Esophagus squamous epithelium (tissue), 5 donors: ENCODE measurements at regions not wholly inside any gene's neighbourhood (a gene's known extent, or its start where the extent isn't known, plus 50 kb on each side); places are given as distances from the start of the nearest gene placed in this dataset.

ENCODE experiments used
- DNase-seq: peaks from one replicate; lab custom pipeline; 2025; lab: John Stamatoyannopoulos, UW
- H3K27ac ChIP-seq, 4 donors: fragments of 200-600 bp; sonication (generic); one replicate each; pipeline ENCODE4 v1.5.1; 2016 to 2019; ENCODE audit warnings: mild to moderate bottlenecking in 1 of 4
- H3K27me3 ChIP-seq, 4 donors: fragments of 200-600 bp; sonication (generic); 1 replicate in 3 of 4; 2 replicates in 1 of 4; pipeline versions ENCODE4 v1.5.1 to v1.6.0; 2017 to 2021; ENCODE audit warnings: antibody characterized with exemption in 1 of 4
- H3K36me3 ChIP-seq, 3 donors: fragments of 200-600 bp; sonication (generic); one replicate each; pipeline ENCODE4 v1.5.1; 2016 to 2019
- H3K4me1 ChIP-seq, 3 donors: fragments of 200-600 bp; sonication (generic); one replicate each; pipeline ENCODE4 v1.5.1; 2017 to 2019
- H3K4me3 ChIP-seq, 4 donors: fragments of 200-600 bp; sonication (generic); 1 replicate in 3 of 4; 2 replicates in 1 of 4; pipeline ENCODE4 v1.5.1; 2016 to 2019; ENCODE audit warnings: mild to moderate bottlenecking in 2 of 4, moderate library complexity in 1 of 4
- H3K9me3 ChIP-seq, 3 donors: fragments of 200-600 bp; sonication (generic); one replicate each; pipeline ENCODE4 v1.5.1; 2016 to 2019
- POLR2A ChIP-seq, 4 donors: fragments of 450-650 bp; IDR thresholded peaks; one replicate each; pipeline ENCODE4 v1.6.1; 2017; ENCODE audit warnings: antibody characterized with exemption in 4 of 4, mild to moderate bottlenecking in 4 of 4, moderate library complexity in 3 of 4
- WGBS, 2 donors: methylation state at CpG; one replicate each; pipeline ENCODE4 v1.1.5; 2018; 5-methylcytosine and 5-hydroxymethylcytosine counted together
- intact Hi-C: fragments of 100-400 bp; cut with DNase I; formaldehyde crosslinking; loops from one replicate; pipeline ENCODE4 v1.15.0; 2022
- TF ChIP-seq, protein P1 (sequence below), 6 experiments: fragments of 450-650 bp in 4 of 6; fragments of 200-600 bp in 2 of 6; sonication (generic) in 2 of 6; IDR thresholded peaks; one replicate each; pipeline ENCODE4 v1.5.1; 2016 to 2019; ENCODE audit warnings: antibody characterized with exemption in 6 of 6, mild to moderate bottlenecking in 4 of 6, moderate library complexity in 4 of 6
- donor health status: DM: yes; HTN: yes; CAD: no.

DNA sequence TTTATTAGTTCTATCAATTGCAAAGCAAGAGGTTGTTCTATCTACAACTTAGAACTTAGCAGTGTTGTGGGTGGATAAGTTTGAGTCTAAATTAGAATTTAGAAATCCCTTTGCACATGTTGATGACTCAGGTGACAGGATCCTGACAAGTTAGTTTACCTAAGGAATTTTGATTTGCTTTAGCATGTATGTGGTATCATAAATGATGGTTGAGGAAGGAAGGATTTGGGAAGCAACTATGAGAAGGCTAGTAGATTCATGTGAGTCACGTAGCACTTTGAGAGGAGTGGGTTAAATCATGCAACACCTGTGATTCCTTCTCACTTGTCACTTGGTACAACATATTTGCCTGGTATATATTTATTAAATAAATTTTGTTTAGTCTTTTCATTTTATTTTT, 223.7 kb upstream of the USP25 start:
- no peaks in the 10 kb centered on the region for H3K27me3 ChIP-seq
- H3K9me3 ChIP-seq = no peaks in the 10 kb centered on the region

DNA sequence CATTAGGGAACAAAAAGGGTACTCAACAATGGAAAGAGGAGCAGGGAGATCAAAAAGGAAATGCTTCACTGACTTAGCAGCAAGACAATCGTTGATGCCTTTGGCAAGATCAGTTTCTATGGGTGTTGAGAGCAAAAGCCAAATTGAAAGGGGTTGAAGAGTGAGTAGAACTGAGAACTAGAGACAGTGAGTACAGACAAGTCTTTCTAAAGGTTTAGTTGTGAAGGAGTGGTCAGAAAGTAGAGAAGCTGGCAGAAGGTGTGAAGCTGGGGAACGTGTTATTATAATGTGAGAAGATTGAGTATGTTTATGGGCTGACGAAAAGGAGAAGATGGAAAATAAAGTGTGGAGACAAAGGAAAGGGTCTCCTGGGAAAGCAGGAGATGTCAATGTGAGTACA, 221.2 kb upstream of the USP25 start:
- no peaks in the 10 kb centered on the region for H3K4me1 ChIP-seq
- no peaks in the 10 kb centered on the region for H3K9me3 ChIP-seq
- WGBS, 2 donors = 61 to 72% methylated on average over 3 of the region's 3 CpGs
- no peaks in the 10 kb centered on the region for H3K27me3 ChIP-seq
- DNase-seq = no peak
- no peaks in the 10 kb centered on the region for H3K36me3 ChIP-seq
- intact Hi-C loops = no loop called here
- no peak for TF ChIP-seq POLR2A (IDR thresholded peaks at IDR 0.05)
- TF ChIP-seq, protein P1, sequence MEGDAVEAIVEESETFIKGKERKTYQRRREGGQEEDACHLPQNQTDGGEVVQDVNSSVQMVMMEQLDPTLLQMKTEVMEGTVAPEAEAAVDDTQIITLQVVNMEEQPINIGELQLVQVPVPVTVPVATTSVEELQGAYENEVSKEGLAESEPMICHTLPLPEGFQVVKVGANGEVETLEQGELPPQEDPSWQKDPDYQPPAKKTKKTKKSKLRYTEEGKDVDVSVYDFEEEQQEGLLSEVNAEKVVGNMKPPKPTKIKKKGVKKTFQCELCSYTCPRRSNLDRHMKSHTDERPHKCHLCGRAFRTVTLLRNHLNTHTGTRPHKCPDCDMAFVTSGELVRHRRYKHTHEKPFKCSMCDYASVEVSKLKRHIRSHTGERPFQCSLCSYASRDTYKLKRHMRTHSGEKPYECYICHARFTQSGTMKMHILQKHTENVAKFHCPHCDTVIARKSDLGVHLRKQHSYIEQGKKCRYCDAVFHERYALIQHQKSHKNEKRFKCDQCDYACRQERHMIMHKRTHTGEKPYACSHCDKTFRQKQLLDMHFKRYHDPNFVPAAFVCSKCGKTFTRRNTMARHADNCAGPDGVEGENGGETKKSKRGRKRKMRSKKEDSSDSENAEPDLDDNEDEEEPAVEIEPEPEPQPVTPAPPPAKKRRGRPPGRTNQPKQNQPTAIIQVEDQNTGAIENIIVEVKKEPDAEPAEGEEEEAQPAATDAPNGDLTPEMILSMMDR (IDR thresholded peaks at IDR 0.05) = no peak
- no peak overlapping the region for H3K27ac ChIP-seq
- H3K4me3 ChIP-seq = no peak overlapping the region

More for the DNA sequence above, 223.7 kb upstream of the USP25 start:
- 59 to 70% methylated on average over 1 of the region's 1 CpG for WGBS, 2 donors
- no peak for DNase-seq
- Histone ChIP-seq H3K27ac (no peak overlapping the region), H3K4me1 (no peaks in the 10 kb centered on the region), H3K4me3 (no peak overlapping the region), H3K36me3 (no peaks in the 10 kb centered on the region)
- intact Hi-C loops = no loop called here
- TF ChIP-seq, protein P1 (IDR thresholded peaks at IDR 0.05) = no peak
- TF ChIP-seq POLR2A (IDR thresholded peaks at IDR 0.05) = no peak

DNA sequence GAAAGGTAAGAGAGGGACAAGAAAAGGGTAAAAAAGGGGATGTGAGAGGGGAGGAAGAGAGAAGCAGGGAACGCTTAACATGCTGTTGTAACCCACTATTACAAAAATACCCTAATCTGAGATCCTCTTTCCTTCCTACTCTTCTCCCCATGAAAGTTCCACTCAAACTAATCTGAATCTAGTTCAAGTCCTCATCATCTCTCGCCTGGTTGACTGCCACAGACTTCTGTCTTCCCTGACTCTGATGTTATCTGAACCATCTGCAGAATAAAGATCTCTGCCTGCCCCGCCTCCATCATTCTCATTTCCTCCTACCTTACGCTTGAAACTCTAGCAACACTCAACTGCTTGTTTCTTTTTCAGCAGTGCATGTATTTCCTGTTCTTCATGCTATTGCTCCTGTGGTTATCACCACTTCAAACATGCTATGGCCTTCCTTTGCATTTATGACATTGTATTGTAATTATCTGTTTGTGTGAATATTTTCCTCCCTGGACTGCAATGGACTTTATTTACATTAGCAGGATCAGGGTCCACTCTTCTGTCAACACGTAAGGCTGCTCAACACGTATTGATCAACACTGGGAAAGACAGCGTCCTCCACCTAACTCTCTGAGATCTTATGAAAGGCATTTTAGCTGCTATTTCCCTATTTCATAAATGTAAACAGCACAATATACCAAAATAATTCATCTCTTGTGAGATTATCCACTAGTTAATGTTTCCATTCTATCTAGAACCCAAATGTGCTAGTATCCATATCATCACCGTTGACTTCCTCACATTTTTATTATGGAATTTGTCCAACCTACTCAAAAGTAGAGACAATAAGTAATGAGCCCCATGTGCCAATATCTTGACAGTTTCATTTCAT, 215.5 kb upstream of the USP25 start:
- H3K4me3 ChIP-seq = no peak overlapping the region
- no peaks in the 10 kb centered on the region for H3K4me1 ChIP-seq
- no peaks in the 10 kb centered on the region for H3K9me3 ChIP-seq
- no peaks in the 10 kb centered on the region for H3K27me3 ChIP-seq
- TF ChIP-seq, protein P1 (IDR thresholded peaks at IDR 0.05) = no peak
- no peak for TF ChIP-seq POLR2A (IDR thresholded peaks at IDR 0.05)
- whole genome bisulfite sequencing, 2 donors = 71 to 72% methylated on average over 8 of the region's 8 CpGs
- DNase-seq = no peak
- intact Hi-C loops = no loop called here
- H3K36me3 ChIP-seq = no peaks in the 10 kb centered on the region
- H3K27ac ChIP-seq = no peak overlapping the region

DNA sequence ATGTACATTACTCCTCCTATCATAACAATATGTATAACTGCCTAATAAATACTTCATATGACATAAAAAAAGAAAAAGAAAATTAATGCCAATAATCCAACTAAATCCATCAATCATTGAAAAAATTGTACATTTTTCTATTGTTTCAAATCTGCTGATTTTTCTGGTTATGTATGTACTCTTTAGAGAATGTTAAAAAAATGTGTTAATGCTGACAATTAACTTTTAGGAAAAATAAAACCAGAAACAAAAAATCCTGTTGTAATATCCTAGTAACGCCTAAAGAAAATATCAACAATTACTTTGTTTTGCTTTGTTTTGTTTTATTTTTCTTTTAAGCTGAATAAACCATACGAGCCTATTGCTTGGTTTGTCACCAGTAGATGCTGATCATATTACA, 213.9 kb upstream of the USP25 start:
- H3K9me3 ChIP-seq = no peaks in the 10 kb centered on the region
- H3K27ac ChIP-seq = no peak overlapping the region
- H3K27me3 ChIP-seq = no peaks in the 10 kb centered on the region
- H3K36me3 ChIP-seq = no peaks in the 10 kb centered on the region
- no peak overlapping the region for H3K4me3 ChIP-seq
- no peaks in the 10 kb centered on the region for H3K4me1 ChIP-seq
- 35 to 60% methylated on average over 2 of the region's 2 CpGs for WGBS, 2 donors
- intact Hi-C loops = no loop called here
- TF ChIP-seq, protein P1 (IDR thresholded peaks at IDR 0.05) = no peak
- no peak for TF ChIP-seq POLR2A (IDR thresholded peaks at IDR 0.05)
- no peak for DNase-seq

DNA sequence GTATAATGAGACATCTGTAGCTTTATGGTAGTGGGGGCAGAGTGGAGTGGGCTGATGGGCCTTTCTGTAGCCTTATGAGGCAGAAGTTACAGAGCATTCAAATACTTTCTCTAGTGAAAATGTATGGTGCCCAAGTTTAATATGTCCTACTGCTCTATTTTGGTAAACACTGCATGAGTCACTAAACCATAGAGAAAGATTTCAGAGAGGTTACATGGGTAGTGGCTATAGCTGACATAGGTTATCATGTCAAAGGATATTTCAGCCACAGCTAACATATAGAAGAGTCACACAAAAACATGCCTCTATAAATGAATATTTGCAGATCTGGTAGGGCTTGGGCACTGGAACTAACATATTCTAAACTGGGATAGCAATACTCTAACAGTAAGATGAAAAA, 212.4 kb upstream of the USP25 start:
- H3K27ac ChIP-seq = no peak overlapping the region
- H3K36me3 ChIP-seq = no peaks in the 10 kb centered on the region
- no peaks in the 10 kb centered on the region for H3K27me3 ChIP-seq
- DNase-seq = no peak
- intact Hi-C loops = no loop called here
- no peaks in the 10 kb centered on the region for H3K4me1 ChIP-seq
- no peaks in the 10 kb centered on the region for H3K9me3 ChIP-seq
- H3K4me3 ChIP-seq = no peak overlapping the region
- TF ChIP-seq, protein P1 (IDR thresholded peaks at IDR 0.05) = no peak
- no peak for TF ChIP-seq POLR2A (IDR thresholded peaks at IDR 0.05)
